GM12875 (cell line): ENCODE measurements at regions not wholly inside any gene's neighbourhood (a gene's known extent, or its start where the extent isn't known, plus 50 kb on each side); places are given as distances from the start of the nearest gene placed in this dataset.

ENCODE experiments used
- H3K4me3 ChIP-seq: one replicate; pipeline ENCODE4 v1.5.1; 2011; ENCODE audit warnings: low read depth, low read length, control low read depth
- TF ChIP-seq, protein P1 (sequence below): IDR thresholded peaks from 2 replicates; pipeline ENCODE4 v1.5.1; 2011; ENCODE audit warnings: low read depth, mild to moderate bottlenecking, control low read depth, inconsistent platforms, low read length, moderate library complexity, borderline replicate concordance; ENCODE audit not compliant: insufficient read depth

DNA sequence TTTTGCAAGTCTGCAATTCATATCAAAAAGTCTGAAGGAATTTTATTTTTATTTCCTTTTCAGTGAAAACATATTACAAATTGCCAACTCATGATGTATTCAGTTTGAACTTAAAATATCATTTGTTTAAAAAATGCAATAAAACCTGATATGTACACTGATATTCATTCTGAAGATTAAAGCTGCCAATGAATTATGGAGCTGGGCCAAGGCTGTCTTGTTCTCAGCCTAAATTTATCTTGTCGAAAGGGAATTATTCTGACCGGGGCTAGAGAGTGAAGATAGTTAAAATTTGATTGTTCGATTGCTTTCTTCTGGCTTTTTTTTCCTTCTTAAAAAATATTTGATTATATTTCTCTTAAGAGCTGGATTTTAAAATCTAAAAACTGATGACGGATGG lies 54.0 kb upstream of the RBFOX1 start:
- TF ChIP-seq, protein P1, sequence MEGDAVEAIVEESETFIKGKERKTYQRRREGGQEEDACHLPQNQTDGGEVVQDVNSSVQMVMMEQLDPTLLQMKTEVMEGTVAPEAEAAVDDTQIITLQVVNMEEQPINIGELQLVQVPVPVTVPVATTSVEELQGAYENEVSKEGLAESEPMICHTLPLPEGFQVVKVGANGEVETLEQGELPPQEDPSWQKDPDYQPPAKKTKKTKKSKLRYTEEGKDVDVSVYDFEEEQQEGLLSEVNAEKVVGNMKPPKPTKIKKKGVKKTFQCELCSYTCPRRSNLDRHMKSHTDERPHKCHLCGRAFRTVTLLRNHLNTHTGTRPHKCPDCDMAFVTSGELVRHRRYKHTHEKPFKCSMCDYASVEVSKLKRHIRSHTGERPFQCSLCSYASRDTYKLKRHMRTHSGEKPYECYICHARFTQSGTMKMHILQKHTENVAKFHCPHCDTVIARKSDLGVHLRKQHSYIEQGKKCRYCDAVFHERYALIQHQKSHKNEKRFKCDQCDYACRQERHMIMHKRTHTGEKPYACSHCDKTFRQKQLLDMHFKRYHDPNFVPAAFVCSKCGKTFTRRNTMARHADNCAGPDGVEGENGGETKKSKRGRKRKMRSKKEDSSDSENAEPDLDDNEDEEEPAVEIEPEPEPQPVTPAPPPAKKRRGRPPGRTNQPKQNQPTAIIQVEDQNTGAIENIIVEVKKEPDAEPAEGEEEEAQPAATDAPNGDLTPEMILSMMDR = no peak
- H3K4me3 ChIP-seq = no peak overlapping the region

DNA sequence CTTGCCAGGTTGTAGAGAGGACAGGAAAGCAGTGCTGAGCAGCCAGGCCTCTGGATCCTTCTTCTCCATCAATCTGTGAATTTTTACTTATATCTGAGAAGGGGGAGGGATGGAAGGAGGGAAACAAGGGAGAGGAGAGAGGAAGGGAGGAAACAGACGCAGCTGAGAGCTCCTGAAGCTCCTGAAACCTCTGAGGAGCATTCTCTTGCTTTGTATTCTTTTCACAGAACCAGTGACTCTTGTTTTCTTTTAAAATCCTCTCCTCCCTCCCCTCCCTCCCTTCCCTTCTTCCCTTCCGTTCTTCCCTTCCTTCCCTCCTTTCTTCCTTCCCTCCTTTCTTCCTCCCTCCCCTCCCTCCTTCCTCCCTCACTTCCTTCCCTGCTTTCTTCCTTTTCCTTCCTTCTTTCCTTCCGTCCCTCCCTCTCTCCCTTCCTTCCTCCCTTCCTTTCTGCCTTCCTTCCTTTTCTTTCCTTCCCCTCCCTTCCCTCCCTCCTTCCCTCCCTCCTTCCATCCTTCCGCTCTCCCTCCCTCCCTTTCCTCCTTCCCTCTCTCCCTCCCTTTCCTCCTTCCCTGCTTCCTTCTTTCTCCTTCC lies 60.0 kb upstream of the RBFOX1 start:
- H3K4me3 ChIP-seq = no peak overlapping the region
- TF ChIP-seq, protein P1 = no peak

DNA sequence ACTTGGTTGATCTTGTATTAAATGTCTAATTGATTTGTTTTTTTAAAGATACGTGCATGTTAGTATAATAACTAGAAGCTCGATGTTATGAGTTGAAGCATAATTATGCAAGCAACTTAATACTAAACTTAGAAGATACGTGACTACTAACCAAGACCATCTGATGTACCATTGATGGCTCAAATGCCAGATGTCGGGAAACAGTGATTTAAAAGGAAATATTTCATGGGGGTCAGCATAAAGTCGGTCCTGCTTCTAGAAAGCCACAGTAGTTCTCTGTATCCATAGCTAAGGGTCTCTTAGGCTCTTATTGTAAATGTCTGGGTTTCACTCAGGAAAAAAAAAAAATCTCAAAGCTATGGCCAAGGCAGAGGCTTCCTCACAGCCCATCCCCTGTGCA lies 61.2 kb upstream of the RBFOX1 start:
- TF ChIP-seq, protein P1 = no peak

DNA sequence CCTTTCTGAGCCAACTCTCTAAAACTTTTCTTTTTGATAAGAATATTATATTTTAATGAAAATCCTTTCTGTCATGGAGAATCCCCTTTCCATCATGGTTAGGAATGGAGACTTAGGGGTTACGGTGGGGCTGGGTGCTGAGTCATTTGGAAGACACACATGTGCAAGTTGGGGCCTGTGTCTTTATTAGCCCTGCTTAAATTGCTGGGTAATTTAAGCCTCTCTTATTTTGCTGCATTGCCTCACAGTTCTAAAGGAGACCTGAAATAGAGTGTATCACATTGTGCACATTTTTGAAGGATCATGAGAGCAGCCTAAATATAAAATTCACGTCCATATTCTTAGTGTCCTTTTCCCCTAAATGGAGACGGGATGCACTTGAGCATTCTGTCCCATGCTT lies 61.8 kb upstream of the RBFOX1 start:
- H3K4me3 ChIP-seq = no peak overlapping the region
- TF ChIP-seq, protein P1 = no peak

More for the DNA sequence above, 61.2 kb upstream of the RBFOX1 start:
- H3K4me3 ChIP-seq = no peak overlapping the region

DNA sequence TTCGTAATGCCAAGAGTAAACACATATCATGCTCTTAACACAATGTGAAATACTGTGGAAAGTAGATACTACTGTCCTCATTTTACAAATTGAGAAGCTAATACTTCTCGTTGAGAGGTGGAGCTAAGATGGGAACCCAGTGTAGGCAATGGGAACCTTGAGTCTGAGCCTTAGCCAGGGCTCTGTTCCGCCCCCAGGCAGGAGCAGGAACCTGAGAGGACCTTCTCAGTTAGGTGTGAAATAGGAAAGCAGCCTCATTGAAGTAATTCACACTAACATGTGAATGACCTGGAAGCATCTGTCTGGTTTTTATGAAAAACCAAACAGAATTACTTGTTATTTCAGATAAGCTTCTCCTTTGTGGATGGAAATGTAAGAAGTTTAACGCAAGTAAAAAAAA lies 62.6 kb upstream of the RBFOX1 start:
- H3K4me3 ChIP-seq = no peak overlapping the region
- TF ChIP-seq, protein P1 = no peak

DNA sequence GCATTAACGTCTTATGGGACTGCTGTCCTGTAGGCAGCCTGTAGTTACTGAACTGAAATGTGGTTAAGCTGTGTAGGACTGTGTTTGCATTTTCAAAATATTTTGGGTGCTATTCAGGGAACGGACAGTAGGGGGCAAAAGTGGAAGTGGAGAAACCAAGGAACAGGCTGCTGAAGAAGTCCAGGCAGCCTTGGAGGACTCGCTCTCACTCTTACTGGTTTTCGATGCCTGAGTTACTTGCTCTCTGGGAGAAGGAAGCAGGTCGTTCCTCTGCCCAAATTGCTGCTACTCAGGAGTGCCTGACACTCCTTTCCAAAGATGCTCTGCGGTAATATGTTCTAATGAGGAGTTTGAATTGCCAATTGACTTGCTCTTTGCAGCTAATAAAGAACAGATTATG lies 64.5 kb upstream of the RBFOX1 start:
- TF ChIP-seq, protein P1 = peak; percentile 39; the same call in 1 of the 2 replicates
- no peak overlapping the region for H3K4me3 ChIP-seq

DNA sequence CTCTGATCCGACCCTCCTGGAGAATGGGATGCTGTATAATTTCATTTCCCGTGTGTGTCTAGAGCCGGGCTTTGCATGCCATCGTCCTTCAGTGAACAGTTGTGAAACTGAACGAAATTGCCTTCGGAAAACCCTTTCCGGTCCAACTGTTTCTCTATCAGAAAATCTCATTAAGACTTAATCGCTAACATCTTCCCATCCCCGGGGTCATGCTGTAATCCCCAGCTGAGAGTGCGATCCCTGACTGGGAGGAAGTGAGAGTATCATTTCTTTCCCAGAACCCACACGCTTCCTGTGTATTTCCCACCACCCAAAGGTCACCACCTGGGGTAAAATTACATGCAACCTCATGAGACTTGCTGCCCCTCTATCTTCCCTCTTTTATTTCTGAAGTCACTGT lies 75.6 kb upstream of the RBFOX1 start:
- TF ChIP-seq, protein P1 = no peak
- H3K4me3 ChIP-seq = no peak overlapping the region
